ENCODE measurements at regions not wholly inside any gene's neighbourhood (a gene's known extent, or its start where the extent isn't known, plus 50 kb on each side); places are given as distances from the start of the nearest gene placed in this dataset.

DNA sequence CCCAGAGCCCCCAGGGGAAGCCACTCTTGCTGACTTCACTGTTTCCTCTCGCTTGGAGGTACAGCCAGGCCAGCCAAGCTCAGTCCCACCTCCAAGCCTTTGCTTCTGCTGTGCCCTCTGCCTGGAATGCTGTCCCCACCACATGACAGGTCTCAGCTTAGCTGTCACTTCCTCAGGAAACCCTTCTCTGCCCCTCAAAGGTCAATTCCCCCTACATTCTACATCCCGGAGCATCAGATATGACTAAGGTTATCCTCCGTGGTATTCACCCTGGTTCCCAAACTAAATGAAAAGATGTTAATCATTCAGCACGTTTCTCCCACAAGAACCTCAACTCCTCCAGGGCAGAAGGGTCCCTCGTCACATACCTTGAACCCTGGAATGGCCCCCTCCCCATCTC lies 53.5 kb downstream of the PTPRS start:
- POLR2A ChIA-PET, result no interaction called here
- no peak overlapping the region for H3K27ac ChIP-seq (ENCODE audit: low read length in 2 of 2)
- peak overlapping the region; percentile 59 for H3K27ac Mint-ChIP-seq

DNA sequence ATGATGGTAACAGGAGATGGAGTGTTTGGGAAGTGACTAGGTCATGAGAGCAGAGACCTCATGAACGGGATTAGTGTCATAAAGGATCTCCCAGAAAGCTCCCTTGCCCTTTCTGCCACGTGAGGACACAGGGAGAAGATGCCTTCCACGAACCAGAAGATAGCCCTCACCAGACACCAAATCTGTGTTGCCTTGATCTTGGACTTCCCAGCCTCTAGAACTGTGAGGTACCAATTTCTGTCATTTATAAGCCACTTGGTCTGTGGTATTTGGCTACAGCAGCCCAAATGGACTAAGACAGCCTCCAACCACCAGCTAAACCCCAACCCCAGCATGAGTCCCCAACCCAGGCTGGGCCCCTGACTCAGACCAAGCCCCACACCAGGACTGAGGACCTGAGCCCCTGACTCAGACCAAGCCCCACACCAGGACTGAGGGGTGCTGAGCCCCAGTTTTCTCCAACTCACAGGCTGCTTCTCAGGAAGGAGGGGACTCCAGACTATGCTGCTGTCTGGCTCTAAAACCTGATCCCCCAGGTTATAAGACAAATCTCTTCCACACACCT lies 54.1 kb downstream of the PTPRS start:
- Mint-ChIP-seq H3K4me3 (no peak overlapping the region), H3K27me3 (peaks cover 15% of the 10 kb centered on the region), H3K27ac (peak overlapping the region; percentile 59), H3K4me1 (peaks cover 25% of the 10 kb centered on the region), H3K9me3 (ENCODE audit: insufficient read depth) (peaks cover 6% of the 10 kb centered on the region)
- H3K4me3 ChIP-seq (ENCODE audit: control extremely low read depth in 1 of 5, extremely low read depth in 1 of 5, insufficient read depth in 1 of 5, low read depth in 2 of 5, low read length in 4 of 5), result no peak overlapping the region
- WGBS (ENCODE audit: insufficient coverage), result 88% methylated on average over 2 of the region's 3 CpGs
- peak overlapping the region; percentile 59 for H3K4me2 ChIP-seq (replicated peaks; ENCODE audit: low read depth, low read length, poor library complexity, severe bottlenecking)
- TF ChIP-seq EZH2 (IDR thresholded peaks at IDR 0.05; ENCODE audit: borderline replicate concordance, insufficient read depth, low read depth, low read length, poor library complexity, severe bottlenecking), result no peak
- TF ChIP-seq, protein P1, sequence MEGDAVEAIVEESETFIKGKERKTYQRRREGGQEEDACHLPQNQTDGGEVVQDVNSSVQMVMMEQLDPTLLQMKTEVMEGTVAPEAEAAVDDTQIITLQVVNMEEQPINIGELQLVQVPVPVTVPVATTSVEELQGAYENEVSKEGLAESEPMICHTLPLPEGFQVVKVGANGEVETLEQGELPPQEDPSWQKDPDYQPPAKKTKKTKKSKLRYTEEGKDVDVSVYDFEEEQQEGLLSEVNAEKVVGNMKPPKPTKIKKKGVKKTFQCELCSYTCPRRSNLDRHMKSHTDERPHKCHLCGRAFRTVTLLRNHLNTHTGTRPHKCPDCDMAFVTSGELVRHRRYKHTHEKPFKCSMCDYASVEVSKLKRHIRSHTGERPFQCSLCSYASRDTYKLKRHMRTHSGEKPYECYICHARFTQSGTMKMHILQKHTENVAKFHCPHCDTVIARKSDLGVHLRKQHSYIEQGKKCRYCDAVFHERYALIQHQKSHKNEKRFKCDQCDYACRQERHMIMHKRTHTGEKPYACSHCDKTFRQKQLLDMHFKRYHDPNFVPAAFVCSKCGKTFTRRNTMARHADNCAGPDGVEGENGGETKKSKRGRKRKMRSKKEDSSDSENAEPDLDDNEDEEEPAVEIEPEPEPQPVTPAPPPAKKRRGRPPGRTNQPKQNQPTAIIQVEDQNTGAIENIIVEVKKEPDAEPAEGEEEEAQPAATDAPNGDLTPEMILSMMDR (IDR thresholded peaks at IDR 0.05), result no peak
- no peak for DNase-seq
- H2AFZ ChIP-seq (ENCODE audit: insufficient read depth, low read depth, low read length, poor library complexity, severe bottlenecking), result no peak overlapping the region
- intact Hi-C loops (cut with micrococcal nuclease), result no loop called here
- POLR2A ChIA-PET, result no interaction called here
- CTCF ChIA-PET, result interaction anchor here (1.0 kb wide), 1 partner anchor 1812 kb away, joined by 4 read pairs; no protein-coding TSS in a partner anchor
- H3K4me1 ChIP-seq (ENCODE audit: control insufficient read depth in 2 of 2, insufficient read depth in 2 of 2, low read length in 2 of 2), result peaks cover 22 to 24% of the 10 kb centered on the region in 2 donors
- peaks cover 0 to 12% (median 0%) of the 10 kb centered on the region in 4 experiments for H3K27me3 ChIP-seq (replicated peaks in 1 of 4; ENCODE audit: control extremely low read depth in 1 of 4, control insufficient read depth in 3 of 4, insufficient read depth in 4 of 4, low read length in 3 of 4)
- no peak for ATAC-seq (ENCODE audit: low read depth)
- no peaks in the 10 kb centered on the region for H4K20me1 ChIP-seq (ENCODE audit: control insufficient read depth, insufficient read depth, low read length, poor library complexity, severe bottlenecking)
- peaks cover 0 to 22% (median 0%) of the 10 kb centered on the region in 3 donors for H3K9me3 ChIP-seq (ENCODE audit: control extremely low read depth in 1 of 3, control insufficient read depth in 2 of 3, insufficient read depth in 1 of 3, low read length in 2 of 3)
- H3K79me2 ChIP-seq (ENCODE audit: control insufficient read depth, insufficient read depth, low read length), result no peaks in the 10 kb centered on the region
- H3K27ac ChIP-seq (ENCODE audit: low read length in 2 of 2), result no peak overlapping the region
- H3K9ac ChIP-seq (ENCODE audit: low read length), result no peak overlapping the region
- no peaks in the 10 kb centered on the region for H3K36me3 ChIP-seq (replicated peaks in 1 of 2; ENCODE audit: control extremely low read depth in 1 of 2, control insufficient read depth in 1 of 2, extremely low read depth in 1 of 2, insufficient read depth in 2 of 2, low read length in 1 of 2)

More for the DNA sequence above, 53.5 kb downstream of the PTPRS start:
- ATAC-seq (ENCODE audit: low read depth) (no peak), DNase-seq (no peak)
- no peak overlapping the region for H2AFZ ChIP-seq (ENCODE audit: insufficient read depth, low read depth, low read length, poor library complexity, severe bottlenecking)
- no peaks in the 10 kb centered on the region for H4K20me1 ChIP-seq (ENCODE audit: control insufficient read depth, insufficient read depth, low read length, poor library complexity, severe bottlenecking)
- no peak overlapping the region for H3K4me3 ChIP-seq (ENCODE audit: control extremely low read depth in 1 of 5, extremely low read depth in 1 of 5, insufficient read depth in 1 of 5, low read depth in 2 of 5, low read length in 4 of 5)
- 65% methylated on average over 3 of the region's 5 CpGs for WGBS (ENCODE audit: insufficient coverage)
- no peaks in the 10 kb centered on the region for H3K79me2 ChIP-seq (ENCODE audit: control insufficient read depth, insufficient read depth, low read length)
- Mint-ChIP-seq H3K4me1 (peaks cover 30% of the 10 kb centered on the region), H3K27me3 (peaks cover 20% of the 10 kb centered on the region), H3K9me3 (ENCODE audit: insufficient read depth) (peaks cover 6% of the 10 kb centered on the region), H3K4me3 (peak overlapping the region; percentile 23)
- H3K9ac ChIP-seq (ENCODE audit: low read length), result peak overlapping the region; percentile 29
- TF ChIP-seq EZH2 (IDR thresholded peaks at IDR 0.05; ENCODE audit: borderline replicate concordance, insufficient read depth, low read depth, low read length, poor library complexity, severe bottlenecking), result no peak
- TF ChIP-seq, protein P1 (IDR thresholded peaks at IDR 0.05), result no peak
- peaks cover 0 to 22% (median 0%) of the 10 kb centered on the region in 3 donors for H3K9me3 ChIP-seq (ENCODE audit: control extremely low read depth in 1 of 3, control insufficient read depth in 2 of 3, insufficient read depth in 1 of 3, low read length in 2 of 3)
- peak overlapping the region; percentile 59 for H3K4me2 ChIP-seq (replicated peaks; ENCODE audit: low read depth, low read length, poor library complexity, severe bottlenecking)
- intact Hi-C loops (cut with micrococcal nuclease), result no loop called here
- H3K36me3 ChIP-seq (replicated peaks in 1 of 2; ENCODE audit: control extremely low read depth in 1 of 2, control insufficient read depth in 1 of 2, extremely low read depth in 1 of 2, insufficient read depth in 2 of 2, low read length in 1 of 2), result no peaks in the 10 kb centered on the region
- peaks cover 27 to 30% of the 10 kb centered on the region in 2 donors for H3K4me1 ChIP-seq (ENCODE audit: control insufficient read depth in 2 of 2, insufficient read depth in 2 of 2, low read length in 2 of 2)
- CTCF ChIA-PET, result no interaction called here
- peaks cover 0 to 16% (median 0%) of the 10 kb centered on the region in 4 experiments for H3K27me3 ChIP-seq (replicated peaks in 1 of 4; ENCODE audit: control extremely low read depth in 1 of 4, control insufficient read depth in 3 of 4, insufficient read depth in 4 of 4, low read length in 3 of 4)
